NCI-H2171 treated with DMSO at 0.1 percent for 48 hours (cell line): ENCODE measurements at regions not wholly inside any gene's neighbourhood (a gene's known extent, or its start where the extent isn't known, plus 50 kb on each side); places are given as distances from the start of the nearest gene placed in this dataset.
A peak's percentile ranks its signal among the peaks of the same experiment; 100 is the strongest.

Source experiments
- DNase-seq: peaks from one replicate; lab custom pipeline; 2025; lab: John Stamatoyannopoulos, UW

DNA sequence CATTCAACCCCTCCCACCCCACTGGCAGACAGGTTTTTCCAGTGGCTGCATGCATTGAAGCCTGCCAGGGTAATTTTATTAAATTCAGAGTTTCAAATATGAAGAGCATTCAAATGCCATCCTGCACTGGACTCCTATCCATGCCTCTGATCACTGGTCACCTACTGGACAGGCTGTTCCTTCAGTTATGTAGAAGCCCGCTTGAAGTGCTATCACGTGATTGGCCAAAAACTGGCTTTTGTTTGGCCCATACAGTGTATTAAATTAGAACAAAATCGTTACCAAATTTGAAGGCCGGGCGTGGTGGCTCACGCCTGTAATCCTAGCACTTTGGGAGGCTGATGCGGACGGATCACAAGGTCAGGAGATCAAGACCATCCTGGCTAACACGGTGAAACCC is 464.1 kb downstream of the TSN start:
- DNase-seq = no peak

DNA sequence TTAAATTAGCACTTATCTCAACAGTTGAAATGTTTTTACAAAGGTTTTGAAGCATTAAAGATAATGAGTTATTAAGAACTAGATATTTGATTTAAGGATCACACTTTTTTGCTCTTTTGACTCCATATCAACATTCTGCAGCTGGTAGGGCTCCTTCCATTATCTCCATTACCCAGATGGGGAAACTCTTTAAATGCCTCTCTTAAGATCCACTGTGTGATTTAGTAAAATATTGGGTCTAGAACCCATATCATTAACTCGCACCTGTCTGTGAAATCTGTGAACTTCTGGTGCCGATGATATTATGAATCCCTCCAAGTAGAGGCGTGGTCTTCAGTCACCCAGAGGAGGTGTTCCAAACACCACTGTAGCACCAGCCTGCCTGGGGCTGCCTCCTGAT is 466.2 kb downstream of the TSN start:
- no peak for DNase-seq

DNA sequence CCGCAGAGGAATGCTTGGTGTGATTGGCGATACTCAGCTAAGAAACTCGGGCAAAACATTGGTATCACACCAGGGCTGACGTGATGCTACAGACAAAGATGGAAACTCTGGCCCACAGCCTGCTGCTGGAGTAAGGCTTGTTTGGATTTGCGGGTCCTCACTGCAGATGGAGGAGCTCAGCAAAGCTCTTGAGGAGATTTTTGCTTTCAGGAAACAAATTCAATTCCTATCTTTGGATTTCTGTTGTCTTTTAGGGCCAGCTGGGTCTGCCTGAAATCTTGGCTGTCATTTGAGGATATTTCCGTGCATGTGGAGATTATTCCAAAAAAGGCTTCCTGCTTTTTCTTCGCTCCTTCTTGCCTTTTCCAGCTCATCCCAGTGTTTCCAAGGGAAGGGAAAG is 475.8 kb downstream of the TSN start:
- no peak for DNase-seq

DNA sequence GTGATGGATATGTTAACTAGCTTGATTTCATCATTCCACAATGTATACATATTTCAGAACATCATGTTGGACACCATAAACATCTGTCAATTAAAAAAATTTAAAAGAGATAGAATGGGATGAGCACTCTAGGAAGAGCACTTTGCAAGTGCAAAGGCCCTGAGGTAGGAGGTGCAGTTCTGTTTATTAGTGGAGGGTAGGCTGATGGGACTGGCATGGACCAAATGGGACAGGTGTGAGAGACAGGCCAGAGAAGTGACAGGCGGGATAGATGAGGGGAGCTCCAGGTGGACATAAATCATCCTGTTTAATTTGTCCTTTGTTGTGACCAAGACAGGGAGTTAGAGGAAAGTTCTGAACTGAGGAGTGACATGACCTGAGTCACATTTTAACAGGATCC is 477.9 kb downstream of the TSN start:
- no peak for DNase-seq

DNA sequence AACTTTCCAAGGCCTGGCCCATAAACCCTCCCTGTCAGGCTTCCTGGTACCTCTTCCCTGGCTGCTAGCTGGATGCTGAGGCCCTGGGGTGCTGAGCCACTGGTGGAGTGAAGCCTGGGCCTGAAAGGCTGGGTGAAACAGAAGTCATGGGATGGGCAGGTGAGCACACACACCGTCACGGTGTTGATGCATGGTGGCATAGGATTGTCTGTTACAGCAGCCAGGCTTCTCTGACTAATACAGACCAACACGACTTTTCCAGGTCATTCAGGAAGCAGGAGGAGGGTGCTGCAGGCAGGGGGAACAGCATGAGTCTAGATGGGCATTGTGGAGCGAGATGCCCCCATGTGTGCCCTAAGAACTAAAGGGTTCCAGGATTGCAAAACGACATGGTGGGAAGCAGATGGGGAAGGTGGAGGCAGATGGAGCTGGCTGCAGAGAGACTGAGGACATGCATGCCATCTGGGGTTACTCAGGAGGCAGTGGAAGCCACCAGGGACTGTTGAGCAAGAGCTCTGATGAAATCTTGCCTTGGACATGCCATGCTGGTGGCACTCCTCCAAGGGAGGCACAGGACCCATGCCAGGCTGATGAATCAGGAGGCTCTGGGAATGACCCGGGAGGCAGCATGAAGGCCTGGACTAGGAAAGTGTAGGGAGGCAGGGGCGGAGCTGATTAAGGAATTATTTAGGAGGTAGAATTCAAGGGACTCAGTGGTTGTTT is 480.9 kb downstream of the TSN start:
- DNase-seq = peak; percentile 44

DNA sequence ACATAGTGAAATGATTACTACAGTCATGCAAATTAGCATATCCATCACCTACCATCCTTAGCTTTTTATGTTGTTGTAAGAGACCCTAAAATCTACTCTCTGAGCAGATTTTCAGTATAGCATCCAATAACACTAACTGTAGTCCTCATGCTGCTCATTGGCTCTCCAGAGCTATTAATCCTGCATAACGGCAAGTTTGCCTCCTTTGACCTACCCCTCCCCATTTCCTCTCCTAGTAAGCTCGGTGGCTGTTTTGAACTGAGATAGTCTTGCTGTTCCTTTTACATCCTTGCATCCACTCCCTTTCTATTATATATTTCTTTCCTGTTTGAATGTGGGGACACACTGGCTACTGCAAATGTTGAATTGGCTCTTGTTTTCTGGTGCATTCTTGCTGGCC is 481.5 kb downstream of the TSN start:
- no peak for DNase-seq

DNA sequence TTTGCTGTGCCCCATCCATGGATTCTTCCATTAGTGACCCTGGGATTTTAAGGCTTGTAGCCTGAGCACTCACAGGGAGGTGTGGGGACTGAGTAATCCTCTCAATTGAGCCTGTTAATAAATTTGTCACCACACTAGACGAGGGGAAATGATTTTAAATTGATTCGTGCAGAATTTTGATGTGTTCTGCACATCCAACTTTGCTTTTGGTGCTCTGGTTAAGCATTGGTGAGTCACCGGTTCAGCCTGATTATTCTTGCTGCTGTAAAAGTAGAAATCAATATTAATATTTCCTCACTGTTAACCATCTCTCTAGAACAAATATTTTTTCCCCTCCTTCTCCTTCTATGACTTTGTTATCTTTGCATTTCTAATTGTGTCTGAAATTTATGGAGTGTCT is 482.0 kb downstream of the TSN start:
- DNase-seq = no peak

DNA sequence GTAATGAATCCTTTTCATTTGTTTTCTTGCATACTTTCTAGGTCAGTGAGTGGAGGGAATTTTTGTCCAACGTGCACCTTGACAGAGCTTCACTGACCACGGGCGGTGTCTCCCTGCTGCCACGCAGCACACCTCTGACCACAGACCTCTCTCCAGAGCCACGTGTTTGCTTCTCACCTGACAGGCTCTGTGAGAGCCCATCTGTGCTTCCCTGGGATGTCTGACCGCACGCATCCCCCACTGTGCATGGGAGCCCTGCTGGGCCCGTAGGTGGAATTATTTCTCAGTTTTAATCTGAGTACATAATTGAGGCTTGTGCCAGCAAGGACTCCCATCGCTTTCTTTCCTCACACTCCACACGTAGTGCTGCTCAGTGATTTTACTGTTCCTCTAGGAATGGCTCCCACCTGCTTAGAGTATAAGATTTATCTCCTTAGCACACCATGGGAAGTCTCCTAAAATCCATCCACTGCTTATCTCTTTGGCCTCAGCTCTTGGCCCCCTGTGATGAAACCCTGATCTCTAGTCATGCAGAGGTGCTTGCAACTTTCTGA is 482.6 kb downstream of the TSN start:
- DNase-seq = no peak

DNA sequence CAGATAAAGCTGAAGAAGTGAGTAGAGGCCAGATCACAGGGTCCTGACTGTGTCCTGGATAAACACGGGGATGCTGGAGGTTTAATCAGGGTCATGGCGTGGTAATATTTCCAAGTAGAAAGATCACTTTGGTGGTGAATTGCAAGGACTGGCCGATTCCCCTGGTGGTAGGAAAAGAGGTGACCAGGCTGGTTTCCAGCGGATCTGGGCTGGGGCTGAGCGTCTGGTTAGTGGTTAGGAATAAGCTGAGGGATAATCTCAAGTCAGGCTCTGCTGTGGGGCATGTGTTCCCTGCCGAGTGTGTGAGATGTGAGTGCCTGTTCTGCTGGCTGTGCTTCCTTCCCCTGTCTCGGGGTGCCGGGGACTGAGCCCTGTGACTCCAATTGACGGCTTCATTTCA is 484.0 kb downstream of the TSN start:
- DNase-seq = no peak

DNA sequence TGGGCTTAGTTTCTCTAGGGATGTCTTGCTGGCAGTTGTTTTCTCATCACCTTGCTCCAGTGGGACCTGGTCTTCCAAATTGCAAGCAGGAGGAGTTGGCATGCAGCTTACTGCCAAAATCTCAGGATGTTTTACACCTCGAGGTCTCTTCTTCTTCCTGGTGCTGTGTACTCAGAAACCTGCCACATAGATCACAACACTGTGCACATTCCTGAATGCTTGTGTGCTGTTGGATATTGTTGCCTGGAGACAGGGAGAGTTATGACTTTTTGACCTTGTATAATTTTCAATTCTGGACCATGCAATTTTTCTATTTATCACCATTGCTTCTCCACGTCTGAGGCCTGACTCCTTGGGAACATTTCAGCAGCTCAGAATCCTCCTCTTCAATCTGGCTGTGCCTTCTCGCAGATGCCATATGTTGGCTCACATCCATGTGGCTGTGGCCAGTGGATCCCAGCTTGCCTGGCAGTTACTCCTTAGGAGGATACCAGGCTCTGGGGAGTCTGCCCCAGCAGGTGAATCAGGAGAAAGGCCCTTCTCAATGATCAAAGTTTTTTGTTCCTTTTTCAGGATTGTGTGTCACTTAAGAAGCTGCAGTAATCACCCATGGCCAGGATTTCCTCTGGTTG is 489.3 kb downstream of the TSN start:
- DNase-seq = no peak

DNA sequence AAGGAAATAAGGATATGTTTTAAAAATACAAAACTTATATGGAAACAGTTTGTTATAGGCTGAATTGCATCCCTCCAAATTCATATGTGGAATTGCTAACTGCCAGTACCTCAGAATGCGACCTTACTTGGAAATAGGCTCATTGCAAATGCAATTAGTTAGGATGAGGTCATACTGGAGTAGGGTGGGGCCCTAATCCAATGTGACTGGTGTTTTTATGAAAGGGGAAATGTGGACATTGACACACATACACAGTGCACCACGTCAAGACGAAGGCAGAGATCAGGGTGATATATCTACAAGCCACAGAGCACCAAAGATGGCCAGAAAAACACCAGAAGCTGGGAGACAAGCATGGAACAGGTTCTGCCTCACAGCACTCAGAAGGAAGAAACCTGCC is 494.2 kb downstream of the TSN start:
- DNase-seq = no peak

DNA sequence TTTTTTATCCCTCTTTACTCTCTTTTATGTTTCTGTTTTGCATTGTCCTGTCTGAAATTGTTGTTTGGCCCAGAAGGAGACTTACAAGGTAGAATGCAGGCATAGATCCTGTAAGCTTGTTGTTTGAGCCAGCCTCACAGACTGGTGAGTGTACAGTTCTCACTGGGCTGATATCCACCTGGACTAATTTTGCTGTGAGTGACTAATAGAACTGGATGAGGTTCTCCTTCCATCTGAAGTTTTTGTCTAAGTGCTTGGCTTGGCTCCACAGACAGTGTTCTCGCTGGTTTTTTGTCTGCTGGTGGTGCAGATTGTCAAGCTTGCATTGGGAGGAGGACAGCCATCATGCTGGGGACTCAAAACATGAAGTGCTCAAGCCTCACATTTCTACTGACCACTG is 495.7 kb downstream of the TSN start:
- no peak for DNase-seq

DNA sequence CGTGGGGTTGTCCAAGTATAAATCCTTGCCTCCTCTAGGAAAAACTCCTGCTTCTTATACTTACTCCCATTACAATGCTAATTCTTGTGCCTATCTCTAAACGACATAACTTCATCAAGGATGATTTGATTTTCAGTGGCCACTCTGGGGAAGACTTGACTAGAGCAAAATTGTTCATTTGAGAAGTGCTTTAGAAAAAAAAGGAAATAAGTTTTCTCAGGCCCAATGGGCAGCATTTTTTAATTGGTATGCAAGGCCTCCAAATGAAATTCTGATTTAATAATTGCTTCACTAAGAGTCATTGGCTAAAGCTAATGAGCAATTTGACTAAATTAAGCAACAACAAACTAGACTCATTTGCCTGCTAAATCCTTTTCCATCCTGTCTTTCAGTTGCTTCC is 496.1 kb downstream of the TSN start:
- DNase-seq = no peak

DNA sequence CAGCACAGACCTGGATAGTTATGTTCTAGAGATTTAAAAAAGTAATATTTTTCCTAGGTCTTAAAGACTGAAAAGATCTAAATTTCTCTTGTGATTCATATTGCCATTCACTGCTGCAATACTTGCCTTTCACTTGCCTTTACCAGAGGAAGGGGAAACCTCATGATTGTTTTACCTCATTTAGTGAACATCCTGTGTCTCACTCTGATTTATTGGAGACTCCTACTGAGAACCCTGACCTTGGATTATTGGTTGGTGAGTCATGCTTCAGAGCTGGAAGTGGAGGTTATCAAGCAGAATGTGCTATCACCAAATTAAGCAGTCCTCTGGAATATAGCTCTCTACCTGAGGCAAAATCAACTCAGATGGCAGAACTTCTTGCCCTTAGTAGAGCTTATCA is 500.5 kb downstream of the TSN start:
- DNase-seq = no peak

DNA sequence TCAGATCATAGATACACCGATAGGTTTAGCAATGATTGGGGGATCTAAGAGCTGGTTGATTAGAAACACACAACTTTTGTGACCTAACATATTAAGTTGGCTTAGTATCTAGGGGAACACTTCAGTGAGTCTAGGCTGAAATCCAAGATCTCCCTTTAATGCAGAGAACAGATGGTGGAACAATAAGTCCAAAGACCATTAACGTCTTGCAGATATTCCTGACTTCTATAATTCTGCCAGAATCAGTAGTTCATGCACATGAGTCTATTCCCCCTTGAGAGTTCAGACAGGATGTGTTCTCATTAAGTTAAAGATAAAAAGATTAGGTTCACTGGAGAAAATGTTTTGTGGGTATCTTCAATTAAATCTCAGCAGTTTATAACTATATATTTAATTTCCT is 506.5 kb downstream of the TSN start:
- DNase-seq = peak; percentile 16

DNA sequence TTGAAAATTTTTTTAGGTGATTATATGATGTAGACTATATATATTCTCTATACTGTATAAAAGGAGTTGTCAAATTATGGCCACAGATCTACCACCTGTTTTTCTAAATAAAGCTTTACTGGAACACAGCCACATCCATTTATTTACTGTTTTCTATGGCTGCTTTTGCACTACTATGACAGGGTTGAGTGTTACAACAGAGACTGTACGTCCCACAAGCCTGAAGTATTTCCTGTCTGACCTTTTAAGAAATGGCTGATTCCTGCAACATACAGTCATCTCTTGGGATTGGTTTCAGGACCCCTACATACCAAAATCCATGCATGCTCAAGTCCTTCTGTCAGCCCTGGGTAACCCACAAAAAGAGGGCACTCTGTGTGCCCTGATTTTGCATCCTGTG is 508.3 kb downstream of the TSN start:
- DNase-seq = no peak

DNA sequence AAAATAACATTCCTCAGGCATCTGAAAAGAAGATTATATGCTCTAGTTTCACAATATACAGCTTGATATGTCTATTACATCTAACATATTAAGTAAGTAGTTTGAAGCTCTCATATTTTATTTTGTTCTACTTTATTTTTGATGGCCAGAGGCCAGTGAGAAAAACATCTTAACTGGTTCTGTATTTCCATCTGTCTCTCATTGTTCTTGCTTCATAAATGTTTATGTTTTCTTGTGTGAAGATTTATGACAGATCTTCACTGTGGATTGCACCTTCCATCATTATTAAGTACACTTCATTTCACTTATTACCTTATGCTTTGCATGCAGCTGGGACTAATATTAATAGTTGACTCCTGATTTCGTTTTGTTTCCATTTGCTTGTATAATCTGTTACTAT is 511.2 kb downstream of the TSN start:
- no peak for DNase-seq

DNA sequence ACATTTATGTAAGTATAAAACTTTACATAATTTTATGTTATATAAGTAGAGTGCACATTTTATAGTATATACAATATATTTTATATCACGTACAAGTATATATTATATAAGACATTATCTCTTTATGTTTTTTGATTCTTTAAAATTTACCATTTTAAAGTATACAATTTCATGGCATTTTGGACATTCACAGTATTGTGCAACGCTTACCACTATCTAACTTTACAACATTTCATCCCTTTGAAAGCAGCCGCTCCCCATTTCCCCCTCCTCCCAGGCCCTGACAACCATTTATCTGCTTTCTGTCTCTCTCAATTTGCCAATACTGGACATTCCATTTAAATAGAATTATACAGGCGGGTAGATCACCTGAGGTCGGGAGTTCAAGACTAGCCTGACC is 512.5 kb downstream of the TSN start:
- no peak for DNase-seq

DNA sequence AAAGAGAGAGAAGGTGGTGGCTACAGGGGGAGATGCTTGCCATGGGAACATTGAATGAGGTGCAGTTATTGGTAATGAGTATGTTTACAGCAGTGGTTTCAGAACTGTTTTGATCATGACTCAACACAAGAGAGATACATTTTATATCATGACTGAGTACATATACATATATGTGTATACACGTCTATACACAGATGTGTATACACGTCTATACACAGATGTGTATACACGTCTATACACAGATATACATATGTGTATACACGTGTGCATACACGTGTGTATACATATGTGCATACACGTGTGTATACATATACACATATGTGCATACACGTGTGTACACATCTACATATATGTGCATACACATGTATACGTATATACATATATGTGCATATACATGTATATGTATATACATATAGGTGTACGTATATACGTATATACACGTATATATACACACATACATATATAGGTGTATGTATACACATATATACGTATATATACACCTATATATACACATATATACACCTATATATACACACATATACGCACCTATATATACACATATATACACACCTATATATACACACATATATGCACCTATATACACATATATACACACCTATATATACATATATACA is 518.5 kb downstream of the TSN start:
- DNase-seq = no peak

DNA sequence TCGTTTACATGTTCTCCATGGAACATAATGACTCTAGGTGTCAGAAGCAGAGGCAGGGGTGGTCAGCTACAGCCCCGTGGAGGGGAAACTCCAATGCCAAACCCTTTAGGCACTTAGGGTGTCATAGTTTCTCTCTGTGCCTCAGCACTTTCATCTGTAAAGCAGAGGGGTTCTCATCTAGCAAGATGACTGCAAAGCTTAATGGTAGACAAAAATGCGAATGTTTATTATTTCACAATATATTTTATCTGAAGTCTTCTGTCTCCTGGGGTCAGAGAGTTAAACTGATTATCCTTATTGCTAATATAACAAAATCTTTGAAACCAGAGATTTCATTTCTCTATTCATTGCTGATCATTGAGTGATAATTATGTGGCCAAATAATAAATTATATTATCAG is 522.5 kb downstream of the TSN start:
- no peak for DNase-seq

DNA sequence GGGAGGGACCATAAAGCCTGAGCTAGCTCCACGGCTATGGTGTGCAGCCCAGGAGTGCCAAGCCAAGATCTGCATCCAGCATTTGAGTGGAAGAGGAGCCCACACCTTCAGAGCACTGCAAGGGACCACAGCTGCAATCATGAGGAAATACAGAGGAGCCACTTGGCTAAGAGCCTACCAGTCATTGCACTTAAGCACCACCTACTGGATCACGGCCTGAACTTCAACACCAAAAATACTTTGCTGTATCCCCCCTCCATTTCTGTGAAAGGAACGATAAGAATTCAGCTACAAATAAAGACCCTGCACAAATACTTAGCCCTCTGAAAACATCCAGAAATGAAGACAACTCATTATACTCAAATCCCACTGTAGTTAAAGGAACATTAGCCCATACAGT is 545.3 kb downstream of the TSN start:
- peak; percentile 2 for DNase-seq

DNA sequence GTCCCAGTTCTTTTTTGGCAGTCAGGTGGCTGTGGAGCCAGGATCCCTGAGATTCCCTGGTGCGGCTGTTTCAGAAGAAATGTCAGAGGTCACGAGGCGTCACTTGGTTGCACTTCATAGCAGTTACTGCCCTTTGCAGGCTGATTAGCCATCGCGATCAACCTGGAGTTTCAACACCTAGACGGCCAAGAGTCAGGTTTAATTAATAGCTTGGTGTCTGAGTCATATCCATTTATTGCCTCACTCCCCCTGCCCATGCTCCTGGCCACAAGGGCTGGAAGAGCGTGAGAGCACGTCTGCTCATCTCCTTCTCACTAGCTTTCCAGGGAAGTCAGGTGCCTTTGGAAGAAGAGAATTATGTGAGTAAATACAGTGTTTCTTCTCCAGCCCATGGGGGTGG is 552.3 kb downstream of the TSN start:
- no peak for DNase-seq

DNA sequence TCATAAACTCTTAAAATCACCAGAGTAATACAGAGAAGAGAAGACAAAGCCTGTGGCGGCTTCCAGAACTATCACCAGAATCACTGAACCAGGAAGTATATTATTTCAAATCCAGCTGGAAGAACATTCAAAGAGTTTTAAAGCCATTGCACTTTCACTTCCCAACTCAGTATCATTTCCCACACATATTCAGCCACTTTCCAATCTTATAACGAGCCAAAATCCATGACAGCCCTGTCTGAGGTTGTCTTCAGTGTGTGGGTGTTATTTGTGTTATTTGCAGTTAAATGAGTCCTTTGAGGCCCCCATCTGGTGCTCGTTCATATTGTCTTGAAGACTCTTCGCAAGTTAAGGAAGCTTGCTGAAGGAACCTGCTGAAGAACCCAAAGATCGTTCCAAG is 559.9 kb downstream of the TSN start:
- no peak for DNase-seq
